ENCODE measurements at regions not wholly inside any gene's neighbourhood (a gene's known extent, or its start where the extent isn't known, plus 50 kb on each side); places are given as distances from the start of the nearest gene placed in this dataset.

DNA sequence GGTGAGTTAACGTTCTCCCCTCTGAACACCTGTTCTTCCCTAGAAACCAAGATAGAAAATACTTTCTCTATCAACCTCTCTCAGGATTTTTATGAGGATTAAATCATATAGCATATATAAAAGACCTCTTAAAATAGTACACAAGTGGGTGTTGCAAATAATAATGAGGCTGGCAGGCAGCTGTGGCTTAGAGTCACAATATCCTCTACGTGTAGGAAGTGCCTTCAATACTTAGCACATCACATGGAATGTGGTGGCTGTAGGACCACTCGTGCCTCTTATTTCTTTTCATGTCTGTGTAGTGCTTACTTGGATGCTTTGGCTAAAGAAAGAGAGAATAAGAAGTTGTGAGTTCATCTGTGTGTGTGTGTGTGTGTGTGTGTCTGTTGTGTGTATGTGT, 96.3 kb downstream of the PRLHR start:
- TF ChIP-seq CTCF (conservative IDR thresholded peaks at IDR 0.05; ENCODE audit: low read depth, low read length) (no peak), EZH2 (IDR thresholded peaks at IDR 0.05; ENCODE audit: low read length, unreplicated experiment) (no peak), EZH2phosphoT487 (IDR thresholded peaks at IDR 0.05; ENCODE audit: borderline replicate concordance, low read length) (no peak)

All from PC-3 (cell line).